Heart left ventricle (tissue), 13 donors: ENCODE measurements at regions not wholly inside any gene's neighbourhood (a gene's known extent, or its start where the extent isn't known, plus 50 kb on each side); places are given as distances from the start of the nearest gene placed in this dataset.

Experiments
- CTCF ChIP-seq, 12 donors: fragments of 200-600 bp; sonication (generic) in 4 of 12; IDR thresholded peaks; one replicate each; pipeline versions ENCODE4 v1.5.0 to v1.8.0; 2018 to 2022; ENCODE audit warnings: antibody characterized with exemption in 12 of 12, mild to moderate bottlenecking in 5 of 12
- POLR2A ChIP-seq, 2 donors: fragments of 450-650 bp; IDR thresholded peaks; one replicate each; pipeline ENCODE4 v1.6.1; 2017; ENCODE audit warnings: antibody characterized with exemption in 2 of 2, mild to moderate bottlenecking in 2 of 2, moderate library complexity in 2 of 2
- donor health status: ischemic (EF 13 %, LVEDD 7.1; RV severe dilation, severe dysfunction).
- donor health status: DM: no; HTN: yes; CAD: no.
- donor health status: DM: no; HTN: no; CAD: no.
- donor health status: ischemic (EF 25% LVEDD 6.9; RV normal size, moderate dysfunction).
- donor health status: ischemic (EF 25% LVEDD 5.7; RV mildly dilated, moderate dysfunction).
- donor health status: ischemic (EF 35%, LVEDD 5.7; RV mildly dilated, moderate dysfunction).
- donor health status: nonischemic (EF 11% LVEDD 7.7; RV severe dilation, severe dysfunction).
- donor health status: DM: yes; HTN: yes; CAD: no.
- donor health status: PGD.
- donor health status: ischemic (EF 29% LVEDD 5.4; RV normal size, mild dysfunction).
- donor health status: nonischemic (EF 23%, LVEDD 6.1; RV moderate dilation, normal function).

GRCh38 chr11:27786331-27786730 lies 86.1 kb upstream of the BDNF start:
- no peak for TF ChIP-seq CTCF (IDR thresholded peaks at IDR 0.05)
- no peak for TF ChIP-seq POLR2A (IDR thresholded peaks at IDR 0.05)
